IPS DF 19.7 (cell line): ENCODE measurements at regions not wholly inside any gene's neighbourhood (a gene's known extent, or its start where the extent isn't known, plus 50 kb on each side); places are given as distances from the start of the nearest gene placed in this dataset.

Experiments
- DNase-seq: peaks from one replicate; pipeline ENCODE4 v3.0.0-alpha.2; 2013; ENCODE audit warnings: low read depth, low spot score

- no peak for DNase-seq
These were observed 577.2 kb upstream of the PCDH15 start for GRCh38 chr10:55378196-55378595.

GRCh38 chr10:55374917-55375316, 573.9 kb upstream of the PCDH15 start:
- no peak for DNase-seq

- no peak for DNase-seq
These were observed 573.0 kb upstream of the PCDH15 start for GRCh38 chr10:55374060-55374459.

GRCh38 chr10:55369670-55370420, 568.8 kb upstream of the PCDH15 start:
- DNase-seq = no peak

- no peak for DNase-seq
These were observed 567.4 kb upstream of the PCDH15 start for GRCh38 chr10:55368467-55368866.

- no peak for DNase-seq
These were observed 566.5 kb upstream of the PCDH15 start for GRCh38 chr10:55367555-55367954.

- DNase-seq = no peak
These were observed 557.5 kb upstream of the PCDH15 start for GRCh38 chr10:55358539-55358938.

- DNase-seq = no peak
These were observed 552.4 kb upstream of the PCDH15 start for GRCh38 chr10:55353414-55353813.

- no peak for DNase-seq
These were observed 550.4 kb upstream of the PCDH15 start for GRCh38 chr10:55351431-55351830.

GRCh38 chr10:55348534-55348933, 547.5 kb upstream of the PCDH15 start:
- DNase-seq = no peak

GRCh38 chr10:55330486-55330885, 529.5 kb upstream of the PCDH15 start:
- no peak for DNase-seq

GRCh38 chr10:55329796-55330195, 528.8 kb upstream of the PCDH15 start:
- no peak for DNase-seq

GRCh38 chr10:55320187-55320700, 519.2 kb upstream of the PCDH15 start:
- DNase-seq = no peak

- DNase-seq = no peak
These were observed 511.0 kb upstream of the PCDH15 start for GRCh38 chr10:55311848-55312635.

- no peak for DNase-seq
These were observed 509.1 kb upstream of the PCDH15 start for GRCh38 chr10:55310143-55310542.

- no peak for DNase-seq
These were observed 504.3 kb upstream of the PCDH15 start for GRCh38 chr10:55305285-55305684.

GRCh38 chr10:55287346-55287745, 486.3 kb upstream of the PCDH15 start:
- no peak for DNase-seq

GRCh38 chr10:55283031-55283430, 482.0 kb upstream of the PCDH15 start:
- DNase-seq = no peak

GRCh38 chr10:55280696-55281095, 479.7 kb upstream of the PCDH15 start:
- no peak for DNase-seq

- no peak for DNase-seq
These were observed 476.5 kb upstream of the PCDH15 start for GRCh38 chr10:55277549-55277948.

- DNase-seq = no peak
These were observed 473.3 kb upstream of the PCDH15 start for GRCh38 chr10:55274367-55274766.

- no peak for DNase-seq
These were observed 472.9 kb upstream of the PCDH15 start for GRCh38 chr10:55273946-55274345.

- no peak for DNase-seq
These were observed 471.9 kb upstream of the PCDH15 start for GRCh38 chr10:55272886-55273285.
